NT2/D1 (cell line): ENCODE measurements at regions not wholly inside any gene's neighbourhood (a gene's known extent, or its start where the extent isn't known, plus 50 kb on each side); places are given as distances from the start of the nearest gene placed in this dataset.

Experiments used
- DNase-seq: peaks from one replicate; pipeline ENCODE4 v3.0.0-alpha.2; 2011; ENCODE audit warnings: low read depth, low spot score
- H3K27me3 ChIP-seq: 2 replicates; pipeline ENCODE4 v1.6.0; 2011; ENCODE audit warnings: mild to moderate bottlenecking; ENCODE audit not compliant: insufficient read length, insufficient read depth
- H3K36me3 ChIP-seq: 2 replicates; pipeline ENCODE4 v1.6.1; 2011; ENCODE audit warnings: mild to moderate bottlenecking, low read length, mixed read lengths; ENCODE audit not compliant: insufficient read depth, insufficient read length
- H3K4me1 ChIP-seq: 2 replicates; pipeline ENCODE4 v1.5.1; 2011; ENCODE audit not compliant: insufficient read depth, insufficient read length
- H3K4me3 ChIP-seq: 2 replicates; pipeline ENCODE4 v1.5.1; 2011; ENCODE audit warnings: low read depth; ENCODE audit not compliant: insufficient read length
- H3K9ac ChIP-seq: 2 replicates; pipeline ENCODE4 v1.6.0; 2011; ENCODE audit warnings: low read depth; ENCODE audit not compliant: insufficient read length
- H3K9me3 ChIP-seq: 2 replicates; pipeline ENCODE4 v1.5.1; 2011; ENCODE audit warnings: mild to moderate bottlenecking, low read length; ENCODE audit not compliant: insufficient read depth
- SUZ12 ChIP-seq: IDR thresholded peaks from 2 replicates; pipeline ENCODE4 v1.6.1; 2011; ENCODE audit not compliant: insufficient read length, insufficient read depth; ENCODE audit errors: extremely low read depth
- YY1 ChIP-seq: IDR thresholded peaks from 2 replicates; pipeline ENCODE4 v1.6.1; 2011; ENCODE audit not compliant: insufficient read length, insufficient read depth
- ZNF274 ChIP-seq: IDR thresholded peaks from 2 replicates; pipeline ENCODE4 v1.6.1; 2011; ENCODE audit warnings: mild to moderate bottlenecking, low read depth, low read length

DNA sequence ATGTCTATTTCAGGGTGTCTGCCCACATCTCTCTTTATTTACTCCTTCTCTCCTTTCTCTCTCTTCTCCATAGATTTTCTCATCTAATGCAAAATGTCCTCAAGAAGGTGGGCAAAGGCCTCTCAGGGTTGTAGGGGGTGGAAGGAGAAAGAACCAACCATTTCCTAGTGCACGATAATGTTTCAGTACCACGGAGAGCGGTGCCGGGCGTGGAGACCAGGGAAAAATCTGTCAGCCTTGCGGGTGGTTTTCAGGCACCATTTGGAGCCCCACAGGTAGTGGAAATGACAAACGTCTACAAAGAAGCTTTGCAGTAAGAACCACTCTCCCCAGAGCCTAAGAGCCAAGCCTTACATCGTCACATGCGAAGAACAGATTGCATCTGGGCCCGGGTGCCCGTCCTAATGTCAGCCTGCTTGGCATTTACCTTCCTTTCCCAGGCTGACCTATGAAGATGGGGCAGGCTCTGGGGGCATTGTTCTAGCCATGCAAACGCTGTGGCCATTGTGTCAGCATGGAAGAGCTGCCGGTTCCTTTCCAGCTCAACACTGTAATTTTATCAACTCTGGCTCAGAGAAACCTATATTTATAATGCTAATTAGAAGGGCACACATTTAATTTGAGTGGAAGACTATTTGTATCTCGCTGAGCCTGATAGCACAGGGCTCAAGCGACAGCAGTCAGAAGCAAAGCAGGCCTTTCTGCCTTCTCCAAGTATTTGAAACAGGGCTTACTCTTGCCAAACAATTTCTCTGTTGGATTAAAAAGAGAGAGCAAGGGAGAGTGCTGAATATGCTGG, 430.1 kb upstream of the WWC1 start:
- Histone ChIP-seq H3K36me3 (no peaks in the 10 kb centered on the region), H3K9me3 (no peaks in the 10 kb centered on the region; the same call in 1 of the 2 replicates), H3K27me3 (no peaks in the 10 kb centered on the region), H3K9ac (no peak overlapping the region), H3K4me1 (no peaks in the 10 kb centered on the region), H3K4me3 (no peak overlapping the region)
- DNase-seq: peak; percentile 9
- TF ChIP-seq ZNF274 (no peak), SUZ12 (no peak)

DNA sequence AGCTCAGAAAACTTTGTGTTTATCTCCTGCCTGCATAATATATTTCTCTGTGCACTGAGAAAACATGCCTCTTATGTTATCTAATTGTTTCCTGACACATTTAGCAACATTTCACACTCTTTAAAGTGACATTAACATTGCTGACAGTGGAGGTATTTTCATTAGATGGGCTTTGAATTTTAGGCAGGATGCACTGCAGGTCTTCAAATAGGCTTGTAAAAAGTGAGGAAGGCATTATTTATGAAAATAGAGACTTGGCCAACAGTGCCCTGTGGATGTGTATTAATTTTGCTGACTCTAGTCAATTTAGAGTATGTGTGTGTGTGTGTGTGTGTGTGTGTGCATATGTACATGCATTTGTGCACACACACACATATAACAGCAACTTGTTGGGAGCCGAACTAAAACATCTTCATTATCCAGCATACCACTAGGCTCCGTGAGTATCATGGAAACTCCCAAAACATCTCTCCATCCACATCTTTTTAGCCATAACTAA, 429.5 kb upstream of the WWC1 start:
- Histone ChIP-seq H3K27me3 (no peaks in the 10 kb centered on the region), H3K36me3 (no peaks in the 10 kb centered on the region), H3K9ac (no peak overlapping the region)

DNA sequence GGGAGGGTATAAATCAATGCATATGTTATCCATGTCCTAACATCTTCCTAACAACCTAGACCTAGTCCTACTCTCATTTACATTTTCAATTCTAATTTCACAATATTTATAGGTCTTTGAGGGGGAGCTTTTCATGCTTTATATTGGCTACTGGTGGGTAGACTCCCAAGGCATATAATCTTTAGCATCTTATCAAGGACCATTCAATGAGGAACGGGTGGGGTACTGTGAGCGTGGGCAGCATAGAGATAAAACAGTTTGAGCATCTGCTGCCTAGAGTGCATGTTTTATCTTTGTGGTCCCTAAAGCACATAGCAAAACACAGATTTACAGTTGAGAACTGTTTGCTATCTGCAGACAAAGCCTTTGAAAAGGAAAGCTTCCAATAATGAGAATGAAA, 427.6 kb upstream of the WWC1 start:
- no peaks in the 10 kb centered on the region for H3K27me3 ChIP-seq
- TF ChIP-seq YY1: no peak
- no peak for TF ChIP-seq ZNF274
- TF ChIP-seq SUZ12: no peak
- DNase-seq: no peak
- H3K9me3 ChIP-seq: no peaks in the 10 kb centered on the region
- H3K36me3 ChIP-seq: no peaks in the 10 kb centered on the region
- no peaks in the 10 kb centered on the region for H3K4me1 ChIP-seq
- no peak overlapping the region for H3K9ac ChIP-seq
- H3K4me3 ChIP-seq: no peak overlapping the region

More for the DNA sequence above, 429.5 kb upstream of the WWC1 start:
- Histone ChIP-seq H3K4me1 (no peaks in the 10 kb centered on the region), H3K4me3 (no peak overlapping the region), H3K9me3 (no peaks in the 10 kb centered on the region; the same call in 1 of the 2 replicates)
- DNase-seq: no peak
- TF ChIP-seq SUZ12 (no peak), ZNF274 (no peak), YY1 (no peak)

DNA sequence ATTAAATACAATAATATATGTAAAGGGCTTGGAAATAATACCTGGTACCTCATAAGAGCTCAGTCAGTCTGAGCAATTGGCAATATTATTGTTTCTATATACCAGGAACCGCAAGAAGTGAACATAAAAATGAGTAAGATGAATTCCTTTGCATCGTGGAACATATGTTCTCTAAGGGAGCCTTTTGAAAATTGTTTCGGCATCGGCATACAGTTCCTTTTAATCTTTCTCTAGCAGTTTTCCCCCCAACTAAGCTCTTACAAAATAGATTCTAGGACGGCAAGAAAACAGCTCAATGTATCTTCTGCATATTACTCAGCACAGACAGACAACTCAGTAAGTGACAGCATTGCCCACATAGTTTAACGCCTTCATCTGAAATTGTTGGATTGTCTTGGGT, 426.6 kb upstream of the WWC1 start:
- Histone ChIP-seq H3K4me3 (no peak overlapping the region), H3K9ac (no peak overlapping the region), H3K9me3 (no peaks in the 10 kb centered on the region), H3K4me1 (no peaks in the 10 kb centered on the region), H3K36me3 (no peaks in the 10 kb centered on the region), H3K27me3 (no peaks in the 10 kb centered on the region)
- TF ChIP-seq ZNF274 (no peak), YY1 (no peak), SUZ12 (no peak)
- DNase-seq: no peak

DNA sequence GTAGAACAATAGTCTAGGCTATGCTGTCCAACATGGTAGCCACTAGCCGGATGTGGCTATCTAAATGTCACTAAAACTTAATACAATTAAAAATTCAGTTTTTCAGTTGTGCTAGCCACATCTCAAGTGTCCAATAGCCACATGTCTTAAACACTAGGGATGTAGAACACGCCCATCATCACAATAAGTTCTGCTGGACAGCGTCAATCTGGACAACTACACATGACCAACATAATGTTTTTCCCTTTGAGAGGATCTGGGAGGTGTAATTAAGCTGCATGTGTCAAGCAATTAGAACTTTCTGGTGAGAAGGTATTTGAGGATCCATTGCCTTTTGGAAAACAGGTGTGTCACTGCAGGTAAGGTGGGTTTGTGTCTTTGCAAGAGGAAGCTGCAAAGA, 424.6 kb upstream of the WWC1 start:
- Histone ChIP-seq H3K36me3 (no peaks in the 10 kb centered on the region), H3K4me1 (no peaks in the 10 kb centered on the region), H3K9ac (no peak overlapping the region), H3K4me3 (no peak overlapping the region), H3K27me3 (no peaks in the 10 kb centered on the region), H3K9me3 (no peaks in the 10 kb centered on the region)
- no peak for TF ChIP-seq YY1
- no peak for TF ChIP-seq SUZ12
- no peak for TF ChIP-seq ZNF274
- no peak for DNase-seq

DNA sequence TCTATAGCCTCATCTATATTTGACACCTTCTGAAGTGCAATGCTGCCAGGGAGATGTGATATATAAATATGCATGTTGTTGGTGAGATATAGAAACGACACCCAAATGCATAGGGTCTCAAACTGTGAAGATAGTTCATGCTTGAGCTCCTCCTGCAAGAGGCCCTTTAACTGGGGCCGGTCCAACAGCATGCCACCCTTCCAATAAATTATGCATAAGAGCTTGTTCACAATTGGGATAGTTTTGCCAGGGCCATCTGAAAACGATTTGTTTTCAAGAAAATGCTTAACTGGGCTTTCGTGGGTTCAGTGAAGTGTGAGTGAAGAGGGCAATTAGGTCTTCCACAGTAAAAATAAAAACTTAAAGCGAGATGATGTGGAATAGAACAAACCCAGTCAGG, 424.2 kb upstream of the WWC1 start:
- Histone ChIP-seq H3K4me3 (no peak overlapping the region), H3K27me3 (no peaks in the 10 kb centered on the region), H3K9me3 (no peaks in the 10 kb centered on the region), H3K9ac (no peak overlapping the region), H3K36me3 (no peaks in the 10 kb centered on the region), H3K4me1 (no peaks in the 10 kb centered on the region)
- DNase-seq: no peak
- TF ChIP-seq YY1: no peak
- TF ChIP-seq SUZ12: no peak
- no peak for TF ChIP-seq ZNF274

DNA sequence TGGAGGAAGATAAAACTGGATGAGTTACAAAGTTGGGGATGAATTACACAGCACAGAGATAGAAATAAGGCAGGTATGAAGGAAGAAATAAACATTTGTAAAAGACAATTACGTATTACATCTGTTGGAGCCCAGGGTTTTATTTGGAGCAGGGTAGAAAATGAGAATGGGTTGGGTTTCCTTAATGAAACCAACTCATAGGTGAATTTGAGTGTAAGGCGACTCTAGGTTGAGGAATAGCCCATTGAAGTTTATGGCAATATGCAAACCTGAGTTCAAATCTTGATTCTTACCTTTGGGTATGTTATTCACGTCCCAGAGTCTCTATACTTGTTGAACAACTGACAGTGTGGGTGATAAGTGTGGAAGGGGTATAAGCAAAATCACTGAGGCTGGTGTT, 422.3 kb upstream of the WWC1 start:
- no peaks in the 10 kb centered on the region for H3K36me3 ChIP-seq
- H3K9me3 ChIP-seq: no peaks in the 10 kb centered on the region
- no peaks in the 10 kb centered on the region for H3K4me1 ChIP-seq
- no peak overlapping the region for H3K9ac ChIP-seq
- no peak for DNase-seq
- TF ChIP-seq YY1 (no peak), ZNF274 (no peak), SUZ12 (no peak)
- no peak overlapping the region for H3K4me3 ChIP-seq
- H3K27me3 ChIP-seq: no peaks in the 10 kb centered on the region

DNA sequence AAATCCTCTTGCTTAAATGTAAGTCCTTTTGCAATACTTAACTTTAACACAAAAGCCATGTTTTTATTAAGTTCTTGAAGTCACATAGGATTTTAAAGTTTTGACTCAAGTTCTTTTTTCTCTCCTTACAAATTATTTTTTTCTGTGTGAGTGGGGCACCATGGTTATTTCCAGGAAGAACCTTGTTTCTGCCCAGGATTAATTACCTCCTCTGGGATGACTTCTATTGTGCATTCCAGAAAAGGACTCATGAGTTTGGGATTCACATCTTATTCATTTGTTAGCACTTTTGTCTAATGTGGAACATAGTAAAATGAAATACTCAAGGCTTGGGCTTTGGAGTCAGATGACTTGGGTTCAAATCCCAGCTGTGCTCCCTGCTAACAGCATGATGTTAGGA, 421.4 kb upstream of the WWC1 start:
- no peaks in the 10 kb centered on the region for H3K4me1 ChIP-seq
- no peaks in the 10 kb centered on the region for H3K27me3 ChIP-seq
- TF ChIP-seq YY1 (no peak), SUZ12 (no peak), ZNF274 (no peak)
- no peaks in the 10 kb centered on the region for H3K9me3 ChIP-seq
- H3K9ac ChIP-seq: no peak overlapping the region
- no peak for DNase-seq
- no peak overlapping the region for H3K4me3 ChIP-seq
- no peaks in the 10 kb centered on the region for H3K36me3 ChIP-seq
